HG03457 (cell line): ENCODE measurements at regions not wholly inside any gene's neighbourhood (a gene's known extent, or its start where the extent isn't known, plus 50 kb on each side); places are given as distances from the start of the nearest gene placed in this dataset.

ENCODE experiments used
- ATAC-seq: cut with Tn5 transposase; IDR thresholded peaks from one replicate; pipeline ENCODE4 v1.9.1; 2021; ENCODE audit warnings: moderate number of reproducible peaks; ENCODE audit not compliant: unreplicated experiment

- no peak for ATAC-seq
These were observed 85.6 kb downstream of the SNAPC1 start for GRCh38 chr14:61847861-61848260.

GRCh38 chr14:61854898-61855297, 92.7 kb downstream of the SNAPC1 start:
- no peak for ATAC-seq

GRCh38 chr14:61860294-61860918, 98.2 kb downstream of the SNAPC1 start:
- peak; percentile 96 for ATAC-seq

GRCh38 chr14:61861320-61861865, 99.2 kb downstream of the SNAPC1 start:
- ATAC-seq = no peak

GRCh38 chr14:61864329-61864898, 102.2 kb downstream of the SNAPC1 start:
- no peak for ATAC-seq

- peak; percentile 84 for ATAC-seq
These were observed 105.0 kb downstream of the SNAPC1 start for GRCh38 chr14:61866932-61867920.

- ATAC-seq = no peak
These were observed 106.6 kb downstream of the SNAPC1 start for GRCh38 chr14:61868846-61869245.

- no peak for ATAC-seq
These were observed 107.9 kb downstream of the SNAPC1 start for GRCh38 chr14:61870163-61870562.

- ATAC-seq = peak; percentile 93
These were observed 110.2 kb downstream of the SNAPC1 start for GRCh38 chr14:61872452-61872851.

- ATAC-seq = no peak
These were observed 113.3 kb downstream of the SNAPC1 start for GRCh38 chr14:61875483-61875882.

GRCh38 chr14:61876362-61877034, 114.3 kb downstream of the SNAPC1 start:
- ATAC-seq = no peak

GRCh38 chr14:61877035-61877390, 114.8 kb downstream of the SNAPC1 start:
- ATAC-seq = no peak

GRCh38 chr14:61877768-61878167, 115.5 kb downstream of the SNAPC1 start:
- no peak for ATAC-seq

- ATAC-seq = no peak
These were observed 116.7 kb downstream of the SNAPC1 start for GRCh38 chr14:61878931-61879330.

GRCh38 chr14:61881046-61881445, 118.8 kb downstream of the SNAPC1 start:
- no peak for ATAC-seq

GRCh38 chr14:61884711-61885110, 122.5 kb downstream of the SNAPC1 start:
- ATAC-seq = no peak

GRCh38 chr14:61885203-61885961, 123.2 kb downstream of the SNAPC1 start:
- ATAC-seq = no peak

GRCh38 chr14:61887628-61888027, 125.4 kb downstream of the SNAPC1 start:
- ATAC-seq = no peak

GRCh38 chr14:61889914-61890351, 127.7 kb downstream of the SNAPC1 start:
- ATAC-seq = peak; percentile 99

GRCh38 chr14:61891170-61891569, 128.9 kb downstream of the SNAPC1 start:
- ATAC-seq = no peak
